ENCODE measurements at regions not wholly inside any gene's neighbourhood (a gene's known extent, or its start where the extent isn't known, plus 50 kb on each side); places are given as distances from the start of the nearest gene placed in this dataset.

DNA sequence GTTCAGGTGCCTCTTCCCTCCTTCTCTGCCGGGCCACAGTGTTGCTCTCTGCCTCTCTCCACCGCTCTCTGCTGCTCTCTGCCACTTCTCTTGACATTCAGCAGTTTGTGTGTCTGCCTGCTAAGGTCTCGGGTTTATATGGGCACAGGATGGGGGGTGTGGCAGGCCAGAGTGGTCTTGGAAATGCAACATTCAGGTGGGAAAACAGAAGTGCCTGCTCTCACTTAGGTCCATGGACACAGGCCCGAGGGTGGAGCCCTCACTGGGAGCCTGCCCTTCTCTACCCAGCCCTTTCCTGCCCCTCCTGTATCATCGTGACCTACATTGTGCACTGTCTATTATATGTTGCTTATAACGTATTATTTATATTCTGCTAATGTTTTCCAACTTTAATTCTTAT is 120.8 kb upstream of the TMEM18 start:
- H3K27me3 ChIP-seq (ENCODE audit: low read depth), result no peaks in the 10 kb centered on the region
- no peak overlapping the region for H3K4me3 ChIP-seq
- H3K36me3 ChIP-seq, result no peaks in the 10 kb centered on the region
- no peak for TF ChIP-seq CTCF (IDR thresholded peaks at IDR 0.05)
- H3K9me3 ChIP-seq, result no peaks in the 10 kb centered on the region
- H3K4me1 ChIP-seq, result no peaks in the 10 kb centered on the region
- DNase-seq (no peak), ATAC-seq (no peak)
- H3K27ac ChIP-seq, result no peak overlapping the region
- intact Hi-C loops (cut with DNase I), result no loop called here

DNA sequence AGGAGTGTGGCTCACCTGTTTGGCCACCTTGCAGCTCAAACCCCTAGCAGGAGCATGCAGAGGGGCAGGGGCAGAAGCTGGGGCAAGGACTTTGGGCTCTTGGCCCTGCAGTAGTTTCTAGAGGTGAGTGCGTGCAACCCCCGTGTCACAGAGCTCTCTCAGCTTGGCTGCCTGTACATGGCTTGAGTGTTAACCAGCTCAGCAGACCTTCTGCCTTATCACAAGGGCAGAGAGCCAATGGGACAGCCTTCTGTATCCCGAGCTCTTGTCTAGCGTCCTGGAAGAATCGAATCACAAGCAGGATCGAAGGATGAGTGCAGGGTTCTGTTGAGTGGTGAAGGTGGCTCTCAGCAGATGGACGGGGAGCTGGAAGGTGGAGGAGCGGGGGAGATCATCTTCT is 120.3 kb upstream of the TMEM18 start:
- no peaks in the 10 kb centered on the region for H3K36me3 ChIP-seq
- ATAC-seq (no peak), DNase-seq (no peak)
- no peak overlapping the region for H3K27ac ChIP-seq
- H3K4me1 ChIP-seq, result no peaks in the 10 kb centered on the region
- no peaks in the 10 kb centered on the region for H3K9me3 ChIP-seq
- no peak for TF ChIP-seq CTCF (IDR thresholded peaks at IDR 0.05)
- intact Hi-C loops (cut with DNase I), result no loop called here
- no peaks in the 10 kb centered on the region for H3K27me3 ChIP-seq (ENCODE audit: low read depth)
- H3K4me3 ChIP-seq, result no peak overlapping the region

DNA sequence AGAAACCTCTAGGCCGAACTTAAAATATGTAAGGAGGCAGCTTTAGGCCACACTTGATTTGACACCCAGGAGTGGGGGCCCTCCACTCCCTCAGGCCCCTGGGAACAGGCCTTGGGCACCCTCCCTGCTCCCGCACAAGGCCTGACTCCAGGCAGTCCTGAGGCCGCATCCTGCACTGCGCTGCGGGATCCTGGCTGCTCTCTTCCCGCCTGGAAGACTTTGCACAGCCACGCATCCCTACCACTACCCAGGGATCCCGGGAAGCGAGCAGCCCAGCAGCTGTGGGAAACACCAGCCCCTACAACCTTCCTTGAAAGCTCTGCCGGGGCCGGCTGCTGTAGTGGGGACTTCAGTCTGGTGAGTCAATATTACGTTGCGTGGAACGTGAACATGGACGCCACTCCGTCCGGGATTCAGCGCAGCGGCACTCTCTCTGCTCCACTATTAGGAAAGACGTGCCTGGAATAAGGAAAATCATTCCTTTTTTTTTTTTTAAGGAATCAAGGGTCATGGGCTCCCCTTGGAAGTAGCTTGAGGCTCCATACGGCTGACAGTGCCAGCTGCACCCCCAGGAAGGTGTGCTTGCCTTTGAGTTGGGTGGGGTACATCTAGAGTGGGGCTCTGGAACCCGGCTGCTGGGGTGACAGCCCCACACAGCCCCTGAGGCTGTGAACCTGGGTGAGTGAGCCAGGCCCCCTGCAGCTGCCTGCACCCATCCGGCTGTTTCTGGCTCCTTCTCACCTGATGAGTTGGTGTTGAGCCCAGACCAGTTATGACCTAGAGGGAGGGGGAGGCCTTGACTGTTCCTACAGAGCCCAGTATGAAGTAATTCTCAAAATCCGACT is 119.2 kb upstream of the TMEM18 start:
- Histone ChIP-seq H3K4me1 (no peaks in the 10 kb centered on the region), H3K27ac (no peak overlapping the region), H3K27me3 (ENCODE audit: low read depth) (no peaks in the 10 kb centered on the region), H3K4me3 (no peak overlapping the region), H3K36me3 (no peaks in the 10 kb centered on the region), H3K9me3 (no peaks in the 10 kb centered on the region)
- TF ChIP-seq CTCF (IDR thresholded peaks at IDR 0.05), result no peak
- ATAC-seq (no peak), DNase-seq (no peak)
- intact Hi-C loops (cut with DNase I), result no loop called here

DNA sequence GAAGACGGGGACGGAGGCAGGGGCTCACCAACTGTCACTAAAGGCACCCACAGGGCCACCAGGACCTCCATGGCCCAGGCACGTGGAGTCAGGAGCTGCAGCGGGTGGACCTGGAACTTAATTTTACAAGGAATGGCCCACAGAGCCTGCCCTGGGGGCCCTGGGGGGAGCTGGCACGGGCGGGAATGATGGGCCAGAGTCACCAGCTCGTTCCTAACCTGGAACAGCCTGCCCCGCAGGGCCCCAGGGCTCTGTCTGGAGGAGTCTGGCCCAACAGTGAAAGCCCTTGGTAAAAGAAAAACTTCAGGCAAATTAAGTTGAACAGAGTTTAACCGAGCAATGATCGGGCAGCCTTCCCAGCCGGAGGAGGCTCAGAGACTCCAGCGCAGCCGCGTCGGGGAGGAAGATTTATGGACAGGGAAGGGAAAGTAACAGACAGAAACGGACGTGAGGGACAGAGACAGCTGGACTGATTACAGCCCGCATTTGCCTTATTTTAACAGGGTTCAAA is 118.4 kb upstream of the TMEM18 start:
- DNase-seq, result no peak

GRCh38 chr2:794554-795241 is 117.5 kb upstream of the TMEM18 start:
- Histone ChIP-seq H3K4me3 (no peak overlapping the region), H3K27ac (no peak overlapping the region), H3K9me3 (no peaks in the 10 kb centered on the region), H3K4me1 (no peaks in the 10 kb centered on the region), H3K27me3 (ENCODE audit: low read depth) (no peaks in the 10 kb centered on the region), H3K36me3 (no peaks in the 10 kb centered on the region)
- ATAC-seq (no peak), DNase-seq (no peak)
- TF ChIP-seq CTCF (IDR thresholded peaks at IDR 0.05), result no peak
- intact Hi-C loops (cut with DNase I), result no loop called here

More for the DNA sequence above, 118.4 kb upstream of the TMEM18 start:
- Histone ChIP-seq H3K4me1 (no peaks in the 10 kb centered on the region), H3K27me3 (ENCODE audit: low read depth) (no peaks in the 10 kb centered on the region), H3K9me3 (no peaks in the 10 kb centered on the region), H3K27ac (no peak overlapping the region), H3K36me3 (no peaks in the 10 kb centered on the region), H3K4me3 (no peak overlapping the region)
- no peak for TF ChIP-seq CTCF (IDR thresholded peaks at IDR 0.05)
- intact Hi-C loops (cut with DNase I), result no loop called here
- no peak for ATAC-seq

Measured in lower lobe of right lung (tissue), 2 donors.